ENCODE measurements at regions not wholly inside any gene's neighbourhood (a gene's known extent, or its start where the extent isn't known, plus 50 kb on each side); places are given as distances from the start of the nearest gene placed in this dataset.

GRCh38 chr4:123554801-123555232 is 158.2 kb downstream of the SPRY1 start:
- no peak for TF ChIP-seq CTCF (conservative IDR thresholded peaks at IDR 0.05 in 1 of 2, IDR thresholded peaks at IDR 0.05 in 1 of 2; ENCODE audit: extremely low read depth in 1 of 2, insufficient read depth in 1 of 2, low read depth in 1 of 2, low read length in 2 of 2)
- TF ChIP-seq EZH2 (IDR thresholded peaks at IDR 0.05; ENCODE audit: borderline replicate concordance, low read length) = no peak
